ENCODE measurements at regions not wholly inside any gene's neighbourhood (a gene's known extent, or its start where the extent isn't known, plus 50 kb on each side); places are given as distances from the start of the nearest gene placed in this dataset.

- no peak overlapping the region for H3K27ac ChIP-seq
- DNase-seq (ENCODE audit: low spot score), result no peak
- peaks cover 0 to 10% of the 10 kb centered on the region in 2 donors for H3K4me1 ChIP-seq
- H3K9me3 ChIP-seq, result no peaks in the 10 kb centered on the region
- H3K27me3 ChIP-seq, result no peaks in the 10 kb centered on the region
- H3K4me3 ChIP-seq, result no peak overlapping the region
- TF ChIP-seq, protein P1, sequence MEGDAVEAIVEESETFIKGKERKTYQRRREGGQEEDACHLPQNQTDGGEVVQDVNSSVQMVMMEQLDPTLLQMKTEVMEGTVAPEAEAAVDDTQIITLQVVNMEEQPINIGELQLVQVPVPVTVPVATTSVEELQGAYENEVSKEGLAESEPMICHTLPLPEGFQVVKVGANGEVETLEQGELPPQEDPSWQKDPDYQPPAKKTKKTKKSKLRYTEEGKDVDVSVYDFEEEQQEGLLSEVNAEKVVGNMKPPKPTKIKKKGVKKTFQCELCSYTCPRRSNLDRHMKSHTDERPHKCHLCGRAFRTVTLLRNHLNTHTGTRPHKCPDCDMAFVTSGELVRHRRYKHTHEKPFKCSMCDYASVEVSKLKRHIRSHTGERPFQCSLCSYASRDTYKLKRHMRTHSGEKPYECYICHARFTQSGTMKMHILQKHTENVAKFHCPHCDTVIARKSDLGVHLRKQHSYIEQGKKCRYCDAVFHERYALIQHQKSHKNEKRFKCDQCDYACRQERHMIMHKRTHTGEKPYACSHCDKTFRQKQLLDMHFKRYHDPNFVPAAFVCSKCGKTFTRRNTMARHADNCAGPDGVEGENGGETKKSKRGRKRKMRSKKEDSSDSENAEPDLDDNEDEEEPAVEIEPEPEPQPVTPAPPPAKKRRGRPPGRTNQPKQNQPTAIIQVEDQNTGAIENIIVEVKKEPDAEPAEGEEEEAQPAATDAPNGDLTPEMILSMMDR (IDR thresholded peaks at IDR 0.05), result no peak
- H3K36me3 ChIP-seq, result no peaks in the 10 kb centered on the region
These were observed 231.8 kb upstream of the TBL1XR1 start for GRCh38 chr3:177429079-177429478.

DNA sequence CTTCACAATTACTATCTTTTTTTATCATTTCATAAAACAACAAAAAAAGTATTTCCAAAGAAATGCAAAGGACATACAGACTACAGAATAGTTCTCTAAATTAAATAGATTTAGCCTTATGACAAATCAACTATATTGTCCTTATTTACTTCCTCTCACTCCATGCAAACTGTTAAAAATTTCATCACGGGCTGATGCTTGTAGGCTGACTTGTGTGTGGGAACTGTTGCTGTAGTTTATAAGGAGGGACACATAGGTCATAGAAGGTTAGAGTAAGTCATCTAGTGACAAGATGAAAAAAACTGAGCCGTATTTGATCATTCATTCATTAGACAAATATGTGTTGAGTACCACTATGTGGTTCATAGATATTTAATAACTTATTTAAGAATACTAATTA, 232.5 kb upstream of the TBL1XR1 start:
- Histone ChIP-seq H3K36me3 (no peaks in the 10 kb centered on the region), H3K27me3 (no peaks in the 10 kb centered on the region), H3K9me3 (no peaks in the 10 kb centered on the region), H3K27ac (no peak overlapping the region), H3K4me1 (peaks cover 0 to 5% of the 10 kb centered on the region in 2 donors), H3K4me3 (no peak overlapping the region)
- DNase-seq (ENCODE audit: low spot score), result no peak
- TF ChIP-seq, protein P1 (IDR thresholded peaks at IDR 0.05), result no peak

DNA sequence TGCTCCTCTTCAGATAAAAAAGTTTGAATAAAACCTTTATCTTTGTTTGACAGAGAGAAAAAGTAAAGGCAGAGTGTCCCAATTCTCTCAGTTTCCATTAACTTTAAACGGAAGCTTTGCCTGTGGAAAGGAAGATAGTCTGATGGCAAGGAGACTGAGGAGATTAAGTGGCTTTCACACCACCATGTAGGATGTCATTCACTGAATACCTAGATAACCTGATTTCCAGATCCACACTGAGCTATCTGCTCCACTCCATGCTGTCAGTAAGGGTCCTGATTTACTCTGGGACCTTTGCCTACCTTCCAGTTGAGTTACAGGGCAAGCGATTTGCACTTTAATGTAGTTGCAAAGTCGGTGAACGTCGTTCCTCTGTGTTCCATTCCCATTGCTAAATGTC, 233.4 kb upstream of the TBL1XR1 start:
- no peak overlapping the region for H3K27ac ChIP-seq
- H3K27me3 ChIP-seq, result no peaks in the 10 kb centered on the region
- TF ChIP-seq, protein P1 (IDR thresholded peaks at IDR 0.05), result no peak
- H3K4me3 ChIP-seq, result no peak overlapping the region
- DNase-seq (ENCODE audit: low spot score), result no peak
- H3K4me1 ChIP-seq, result peaks cover 0 to 5% of the 10 kb centered on the region in 2 donors
- H3K36me3 ChIP-seq, result no peaks in the 10 kb centered on the region
- no peaks in the 10 kb centered on the region for H3K9me3 ChIP-seq

- no peak overlapping the region for H3K4me3 ChIP-seq
- TF ChIP-seq, protein P1 (IDR thresholded peaks at IDR 0.05), result no peak
- H3K4me1 ChIP-seq, result peaks cover 0 to 5% of the 10 kb centered on the region in 2 donors
- DNase-seq (ENCODE audit: low spot score), result no peak
- no peaks in the 10 kb centered on the region for H3K27me3 ChIP-seq
- H3K36me3 ChIP-seq, result no peaks in the 10 kb centered on the region
- no peaks in the 10 kb centered on the region for H3K9me3 ChIP-seq
- no peak overlapping the region for H3K27ac ChIP-seq
These were observed 234.4 kb upstream of the TBL1XR1 start for GRCh38 chr3:177431525-177432176.

GRCh38 chr3:177435301-177435700, 238.0 kb upstream of the TBL1XR1 start:
- H3K36me3 ChIP-seq, result no peaks in the 10 kb centered on the region
- no peak overlapping the region for H3K4me3 ChIP-seq
- no peaks in the 10 kb centered on the region for H3K27me3 ChIP-seq
- TF ChIP-seq, protein P1 (IDR thresholded peaks at IDR 0.05), result no peak
- no peaks in the 10 kb centered on the region for H3K9me3 ChIP-seq
- no peak for DNase-seq (ENCODE audit: low spot score)
- peaks cover 0 to 5% of the 10 kb centered on the region in 2 donors for H3K4me1 ChIP-seq
- H3K27ac ChIP-seq, result no peak overlapping the region
